Mucosa of descending colon (tissue), 3 donors: ENCODE measurements at regions not wholly inside any gene's neighbourhood (a gene's known extent, or its start where the extent isn't known, plus 50 kb on each side); places are given as distances from the start of the nearest gene placed in this dataset.

ENCODE experiments used
- ATAC-seq: fragments of 200-7000 bp; cut with Tn5 transposase; one replicate; pipeline ENCODE4 v1.9.1; 2020; ENCODE audit warnings: mild to moderate bottlenecking, moderate library complexity
- DNase-seq, 3 donors: peaks; one replicate each; pipeline ENCODE4 v3.0.0-alpha.2; 2020
- H3K36me3 ChIP-seq: fragments of 200-600 bp; one replicate; pipeline ENCODE4 v1.8.0; 2021; ENCODE audit warnings: low read depth, mild to moderate bottlenecking
- H3K4me1 ChIP-seq: fragments of 200-600 bp; one replicate; pipeline ENCODE4 v1.8.0; 2021; ENCODE audit warnings: low read depth, mild to moderate bottlenecking
- H3K4me3 ChIP-seq: fragments of 200-600 bp; one replicate; pipeline ENCODE4 v1.8.0; 2021; ENCODE audit warnings: mild to moderate bottlenecking
- H3K9me3 ChIP-seq: fragments of 200-600 bp; one replicate; pipeline ENCODE4 v1.8.0; 2021; ENCODE audit warnings: mild to moderate bottlenecking
- CTCF ChIP-seq: fragments of 200-600 bp; IDR thresholded peaks from one replicate; pipeline ENCODE4 v1.8.0; 2022; ENCODE audit warnings: antibody characterized with exemption, mild to moderate bottlenecking
- intact Hi-C, 2 donors: fragments of 100-400 bp; cut with DNase I in 1 of 2; cut with micrococcal nuclease in 1 of 2; formaldehyde crosslinking; loops; one replicate each; pipeline versions ENCODE4 v1.11.0 to v1.11.1; 2022; cut with DNase I, micrococcal nuclease
- donor health status: DM: no; HTN: no; CAD: no; lungs with moderate emphysema.
- donor health status: DM: no; HTN: no; CAD: no.
- donor health status: DM: no; HTN: yes; CAD: no.

DNA sequence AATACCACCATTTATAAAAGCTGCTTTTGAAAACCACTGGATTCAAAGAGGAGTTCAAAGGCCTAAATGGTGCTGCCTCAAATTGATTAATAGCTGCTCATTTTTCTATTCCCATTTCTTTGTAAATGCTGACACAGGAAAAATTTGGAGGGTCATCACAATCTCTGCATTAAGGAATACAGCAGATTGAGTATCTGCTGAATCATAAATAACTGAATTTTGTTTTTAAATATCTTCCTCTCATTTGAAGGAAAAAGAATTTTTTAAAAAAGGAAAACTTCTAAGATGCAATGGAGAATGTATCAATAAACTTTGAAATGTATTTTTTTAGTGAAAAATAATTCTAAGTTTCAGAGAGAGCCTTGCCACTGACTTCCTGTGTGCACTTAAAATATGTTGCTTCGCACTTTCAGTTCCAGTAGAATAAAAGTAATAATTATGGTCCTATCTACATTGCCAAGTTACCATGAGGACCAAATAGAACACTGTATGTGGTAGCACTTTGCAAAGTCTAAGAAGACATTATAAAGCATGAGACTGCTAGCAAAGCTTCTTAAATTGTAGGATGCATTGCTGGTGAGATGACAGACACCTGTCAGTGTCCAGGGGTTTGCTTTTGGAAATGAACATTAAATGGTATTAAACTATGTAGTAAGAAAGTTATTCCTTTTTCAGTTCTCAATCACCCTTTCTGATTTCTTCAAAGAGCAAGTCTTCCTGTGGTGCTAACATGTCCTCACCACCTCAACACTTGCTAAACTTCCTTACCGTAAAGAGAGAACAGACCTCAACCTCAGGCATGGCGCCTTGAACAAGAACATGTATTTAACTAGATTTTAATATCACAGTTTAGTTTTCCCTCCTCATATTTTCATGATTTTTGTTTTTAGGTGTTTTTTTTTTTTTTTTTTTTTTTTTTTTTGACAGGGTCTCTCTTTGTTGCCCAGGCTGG, 555.1 kb downstream of the EBF1 start:
- intact Hi-C loops = no loop called here
- Histone ChIP-seq H3K36me3 (no peaks in the 10 kb centered on the region), H3K4me1 (no peaks in the 10 kb centered on the region), H3K9me3 (no peaks in the 10 kb centered on the region), H3K4me3 (no peak overlapping the region)
- no peak for TF ChIP-seq CTCF
- no peak for DNase-seq
- no peak for ATAC-seq

DNA sequence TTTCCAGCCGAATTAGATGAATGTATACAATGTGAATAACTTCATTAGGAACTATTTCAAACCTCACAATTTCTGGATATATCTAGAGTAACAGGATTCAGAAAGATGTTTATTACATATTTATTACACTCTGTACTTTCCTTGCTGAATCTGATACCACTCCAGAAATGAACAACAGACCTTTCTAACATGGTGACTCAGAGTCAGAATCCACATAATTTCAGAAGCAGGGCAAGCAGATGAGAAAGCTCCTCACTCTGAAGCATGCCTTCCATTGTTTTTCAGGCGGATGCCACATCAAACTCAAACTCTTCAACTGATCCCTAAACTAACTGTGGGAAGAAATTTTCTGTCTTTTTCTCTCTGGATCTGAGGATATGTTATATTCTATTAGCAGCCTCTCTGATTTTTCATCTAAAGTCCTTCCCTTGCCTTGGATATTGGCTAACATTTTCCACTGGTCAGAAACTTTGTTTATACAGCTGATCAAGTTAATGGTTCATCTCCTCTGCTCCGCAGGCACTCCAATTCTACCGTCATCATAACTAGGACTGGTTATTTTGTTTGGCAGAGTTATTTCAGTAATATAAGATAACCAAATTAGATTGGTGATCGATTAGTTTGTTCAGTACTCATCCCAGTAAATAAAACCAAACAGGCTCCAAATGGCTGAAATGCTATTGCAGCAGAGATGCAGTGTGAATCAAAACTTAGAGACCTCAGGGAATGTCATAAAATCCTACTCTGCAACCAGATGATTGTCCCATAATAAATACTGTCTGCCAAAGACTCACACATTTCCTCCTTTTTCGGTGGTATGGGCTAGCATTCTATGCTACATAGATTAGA, 556.0 kb downstream of the EBF1 start:
- no peak for TF ChIP-seq CTCF
- H3K9me3 ChIP-seq = no peaks in the 10 kb centered on the region
- ATAC-seq (no peak), DNase-seq (no peak)
- H3K4me3 ChIP-seq = no peak overlapping the region
- intact Hi-C loops = no loop called here
- no peaks in the 10 kb centered on the region for H3K36me3 ChIP-seq
- no peaks in the 10 kb centered on the region for H3K4me1 ChIP-seq

GRCh38 chr5:158541536-158542297, 558.0 kb downstream of the EBF1 start:
- TF ChIP-seq CTCF = no peak
- intact Hi-C loops = no loop called here
- Histone ChIP-seq H3K4me3 (no peak overlapping the region), H3K9me3 (no peaks in the 10 kb centered on the region), H3K36me3 (no peaks in the 10 kb centered on the region), H3K4me1 (no peaks in the 10 kb centered on the region)
- DNase-seq (no peak), ATAC-seq (no peak)

DNA sequence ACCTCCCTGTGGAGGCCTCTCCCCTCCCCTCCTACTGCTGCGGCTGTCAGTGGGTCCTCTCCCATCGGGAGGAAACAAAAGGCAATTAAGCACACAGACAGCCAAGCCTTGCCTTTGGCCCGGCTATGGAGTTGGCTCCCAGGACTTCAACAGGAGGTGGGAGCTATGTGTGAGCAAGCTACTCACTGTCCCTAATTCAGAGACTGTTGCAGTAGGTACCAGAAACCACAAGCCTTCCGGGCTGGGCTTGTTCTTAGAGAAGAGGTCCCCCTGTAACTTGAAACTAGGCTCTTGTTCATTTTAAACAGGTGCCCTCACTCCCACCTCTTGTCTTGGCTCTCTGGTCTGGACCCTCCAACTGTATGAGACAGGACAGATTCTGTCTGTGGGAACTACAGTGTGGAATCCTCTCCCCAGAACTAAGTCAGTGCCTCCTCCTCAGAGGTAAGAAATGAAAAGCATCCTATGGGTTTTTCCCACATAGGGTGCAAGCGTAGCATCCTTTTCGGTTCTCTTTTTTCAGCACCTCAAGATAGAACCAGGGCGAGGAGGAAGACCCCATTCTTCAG, 561.1 kb downstream of the EBF1 start:
- intact Hi-C loops = no loop called here
- no peak for ATAC-seq
- no peak for TF ChIP-seq CTCF
- H3K9me3 ChIP-seq = no peaks in the 10 kb centered on the region
- H3K4me1 ChIP-seq = no peaks in the 10 kb centered on the region
- H3K4me3 ChIP-seq = no peak overlapping the region
- H3K36me3 ChIP-seq = no peaks in the 10 kb centered on the region
- no peak for DNase-seq

- H3K36me3 ChIP-seq = no peaks in the 10 kb centered on the region
- no peaks in the 10 kb centered on the region for H3K4me1 ChIP-seq
- ATAC-seq = no peak
- intact Hi-C loops = no loop called here
- H3K4me3 ChIP-seq = no peak overlapping the region
- no peaks in the 10 kb centered on the region for H3K9me3 ChIP-seq
- no peak for DNase-seq
- no peak for TF ChIP-seq CTCF
Observed at GRCh38 chr5:158537366-158537765, 562.4 kb downstream of the EBF1 start.
